Karpas-422 (cell line): ENCODE measurements at regions not wholly inside any gene's neighbourhood (a gene's known extent, or its start where the extent isn't known, plus 50 kb on each side); places are given as distances from the start of the nearest gene placed in this dataset.

Experiments
- DNase-seq: peaks from one replicate; pipeline ENCODE4 v3.0.0-alpha.2; 2015
- H2AFZ ChIP-seq: fragments of 200-600 bp; sonication (generic); 2 replicates; pipeline ENCODE4 v1.6.1; 2014; ENCODE audit warnings: antibody characterized with exemption, low read length, mixed read lengths
- H3K27ac ChIP-seq: fragments of 200-600 bp; sonication (generic); 2 replicates; pipeline ENCODE4 v1.5.1; 2014; ENCODE audit warnings: mild to moderate bottlenecking, low read length, moderate library complexity
- H3K27me3 ChIP-seq: fragments of 200-600 bp; sonication (generic); 2 replicates; pipeline ENCODE4 v1.6.1; 2014; ENCODE audit warnings: low read length, mixed read lengths
- H3K36me3 ChIP-seq: fragments of 200-600 bp; sonication (generic); 2 replicates; pipeline ENCODE4 v1.6.1; 2014; ENCODE audit warnings: low read length, mixed read lengths; ENCODE audit not compliant: insufficient read depth
- H3K4me1 ChIP-seq: fragments of 200-600 bp; sonication (generic); 2 replicates; pipeline ENCODE4 v1.6.1; 2014; ENCODE audit warnings: mild to moderate bottlenecking, low read length, mixed read lengths
- H3K4me2 ChIP-seq: fragments of 200-600 bp; sonication (generic); 2 replicates; pipeline ENCODE4 v1.6.1; 2014; ENCODE audit warnings: low read length, low read depth, mild to moderate bottlenecking; ENCODE audit not compliant: poor library complexity, severe bottlenecking
- H3K4me3 ChIP-seq: fragments of 200-600 bp; sonication (generic); 2 replicates; pipeline ENCODE4 v1.5.1; 2014; ENCODE audit warnings: mild to moderate bottlenecking, antibody characterized with exemption, low read length, mixed read lengths
- H3K79me2 ChIP-seq: fragments of 200-600 bp; sonication (generic); 2 replicates; pipeline ENCODE4 v1.6.1; 2014; ENCODE audit warnings: mild to moderate bottlenecking, low read length, mixed read lengths
- H3K9ac ChIP-seq: fragments of 200-600 bp; sonication (generic); 2 replicates; pipeline ENCODE4 v1.6.0; 2014; ENCODE audit warnings: low read length
- H3K9me2 ChIP-seq: fragments of 200-600 bp; sonication (generic), shearing (Covaris generic); replicated peaks from 2 replicates; pipeline ENCODE4 v1.6.0; 2014; ENCODE audit warnings: mild to moderate bottlenecking, low read length, moderate library complexity; ENCODE audit not compliant: insufficient read depth
- H3K9me3 ChIP-seq: fragments of 300-700, 200-600 bp; sonication (generic); 2 replicates; pipeline ENCODE4 v1.6.1; 2014; ENCODE audit warnings: low read length, mixed read lengths
- H4K20me1 ChIP-seq: fragments of 200-600 bp; sonication (generic); 2 replicates; pipeline ENCODE4 v1.6.1; 2014; ENCODE audit warnings: mild to moderate bottlenecking, antibody characterized with exemption, low read length, low read depth; ENCODE audit not compliant: insufficient read depth

DNA sequence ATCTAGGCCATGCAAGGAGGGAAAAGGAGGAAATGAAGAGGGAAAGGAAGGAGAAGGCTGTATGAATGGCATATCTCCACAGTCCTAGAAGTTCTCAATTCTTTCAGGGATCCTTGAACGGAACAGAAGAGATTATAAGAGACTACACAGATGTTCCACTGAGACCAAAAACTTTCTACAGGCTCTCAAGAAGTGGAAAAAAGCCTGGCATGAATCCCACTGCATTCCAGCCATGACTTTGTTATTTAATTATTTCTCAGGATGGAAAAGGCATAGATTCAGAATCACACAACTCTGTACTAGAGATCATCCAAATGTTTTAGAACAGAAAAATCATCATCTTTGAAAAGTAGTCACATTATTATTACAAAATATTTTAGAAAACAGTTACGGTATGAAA, 131.7 kb upstream of the CDH20 start:
- H3K4me3 ChIP-seq = no peak overlapping the region
- H3K27me3 ChIP-seq = no peaks in the 10 kb centered on the region
- H3K27ac ChIP-seq = no peak overlapping the region
- DNase-seq = no peak
- H3K9me2 ChIP-seq = no peaks in the 10 kb centered on the region
- no peaks in the 10 kb centered on the region for H4K20me1 ChIP-seq
- no peak overlapping the region for H2AFZ ChIP-seq
- no peaks in the 10 kb centered on the region for H3K79me2 ChIP-seq
- no peaks in the 10 kb centered on the region for H3K36me3 ChIP-seq
- no peaks in the 10 kb centered on the region for H3K4me1 ChIP-seq
- peaks cover 22% of the 10 kb centered on the region; the same call in 1 of the 2 replicates for H3K9me3 ChIP-seq
- no peak overlapping the region for H3K9ac ChIP-seq
- H3K4me2 ChIP-seq = no peak overlapping the region

DNA sequence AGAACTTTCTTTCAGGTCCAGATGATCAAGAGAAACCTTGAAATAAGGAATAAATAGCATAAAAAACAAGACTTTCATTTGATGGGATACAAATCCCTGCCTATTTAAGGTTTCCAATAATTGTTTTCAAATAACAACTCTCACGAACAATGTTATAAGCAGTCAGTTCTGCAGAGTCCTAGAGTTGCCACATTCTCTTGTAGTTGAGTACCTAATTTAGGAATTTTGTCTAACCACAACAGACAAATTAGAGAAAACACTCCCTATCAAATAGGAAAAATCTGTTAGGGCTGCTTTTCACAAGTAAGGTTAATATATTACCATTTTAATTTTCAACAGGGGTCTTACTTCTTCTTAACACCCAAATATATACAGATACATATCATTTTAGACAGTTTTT, 130.1 kb upstream of the CDH20 start:
- Histone ChIP-seq H3K9me3 (peaks cover 29% of the 10 kb centered on the region; the same call in 1 of the 2 replicates), H3K27me3 (no peaks in the 10 kb centered on the region), H3K9me2 (no peaks in the 10 kb centered on the region), H3K4me3 (no peak overlapping the region), H3K36me3 (no peaks in the 10 kb centered on the region), H3K4me1 (no peaks in the 10 kb centered on the region), H3K4me2 (no peak overlapping the region), H4K20me1 (no peaks in the 10 kb centered on the region), H3K9ac (no peak overlapping the region), H3K79me2 (no peaks in the 10 kb centered on the region), H3K27ac (no peak overlapping the region), H2AFZ (no peak overlapping the region)
- DNase-seq = no peak

DNA sequence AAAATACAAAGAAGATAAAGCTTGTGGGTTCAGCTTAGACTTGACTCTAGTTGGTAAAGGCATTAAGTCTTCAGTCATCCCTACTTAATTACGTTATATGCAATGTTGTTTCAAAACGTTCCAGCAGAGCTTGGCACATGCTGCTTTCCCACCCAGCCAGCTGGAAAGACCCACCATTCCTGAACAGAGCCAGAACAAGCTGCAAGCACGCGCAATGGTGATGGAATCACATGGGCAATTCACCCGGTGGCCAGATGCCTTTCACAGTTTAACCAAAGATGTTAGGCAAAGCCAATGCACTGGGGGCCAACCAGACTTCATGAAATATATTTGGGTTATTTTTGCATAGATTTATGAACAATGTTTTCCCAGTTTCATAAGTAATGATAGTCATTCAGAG, 123.4 kb upstream of the CDH20 start:
- H2AFZ ChIP-seq = no peak overlapping the region
- H3K27me3 ChIP-seq = no peaks in the 10 kb centered on the region
- no peak overlapping the region for H3K27ac ChIP-seq
- H3K9me3 ChIP-seq = peaks cover 26% of the 10 kb centered on the region
- H3K4me2 ChIP-seq = no peak overlapping the region
- no peaks in the 10 kb centered on the region for H4K20me1 ChIP-seq
- H3K79me2 ChIP-seq = no peaks in the 10 kb centered on the region
- H3K36me3 ChIP-seq = no peaks in the 10 kb centered on the region
- no peaks in the 10 kb centered on the region for H3K9me2 ChIP-seq
- H3K9ac ChIP-seq = no peak overlapping the region
- DNase-seq = no peak
- no peaks in the 10 kb centered on the region for H3K4me1 ChIP-seq
- H3K4me3 ChIP-seq = no peak overlapping the region

DNA sequence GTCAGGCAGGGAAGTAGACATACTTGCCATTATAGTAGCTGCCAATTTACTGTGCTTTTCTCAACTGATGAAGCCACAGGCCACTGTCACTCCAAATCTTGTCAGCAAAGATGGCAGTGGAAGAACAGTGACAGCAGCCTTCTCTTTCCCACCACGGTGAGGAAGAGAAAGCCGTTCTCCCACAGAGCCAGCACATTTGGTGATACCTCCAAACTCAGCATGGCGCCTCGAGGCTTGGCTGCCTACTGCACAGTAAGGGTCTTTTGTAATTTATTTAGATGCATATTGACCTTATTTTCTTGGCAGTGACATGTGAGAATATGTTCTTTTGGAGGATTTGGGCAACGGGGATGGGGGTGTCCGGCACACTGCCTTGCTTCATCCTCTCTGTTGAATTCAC, 117.2 kb upstream of the CDH20 start:
- Histone ChIP-seq H3K27me3 (no peaks in the 10 kb centered on the region), H3K27ac (no peak overlapping the region), H3K9ac (no peak overlapping the region), H3K4me1 (no peaks in the 10 kb centered on the region), H4K20me1 (no peaks in the 10 kb centered on the region), H3K9me3 (peaks cover 25% of the 10 kb centered on the region), H3K4me2 (no peak overlapping the region), H3K9me2 (no peaks in the 10 kb centered on the region), H3K4me3 (no peak overlapping the region), H3K79me2 (no peaks in the 10 kb centered on the region), H2AFZ (no peak overlapping the region), H3K36me3 (no peaks in the 10 kb centered on the region)
- DNase-seq = no peak

DNA sequence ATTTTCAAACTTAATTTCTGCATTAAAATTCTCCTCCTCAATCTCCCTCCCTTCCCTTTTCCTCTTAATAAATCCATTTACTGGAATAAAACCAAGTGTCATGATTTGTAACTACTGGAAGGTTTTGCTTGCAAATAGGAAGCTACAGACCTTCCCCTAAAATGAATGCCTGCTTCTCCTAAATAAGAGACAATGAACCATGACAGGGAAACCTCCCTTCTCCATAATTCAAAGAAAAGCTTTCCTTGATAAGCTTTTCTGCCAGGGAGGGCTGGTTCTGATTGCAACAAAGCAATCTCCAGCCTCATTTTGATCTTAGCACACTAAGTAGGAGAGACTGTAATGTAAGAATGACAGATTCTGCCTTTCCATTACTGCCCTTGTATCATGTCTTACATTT, 111.0 kb upstream of the CDH20 start:
- Histone ChIP-seq H3K4me2 (no peak overlapping the region), H3K27me3 (no peaks in the 10 kb centered on the region), H2AFZ (no peak overlapping the region), H3K79me2 (no peaks in the 10 kb centered on the region), H3K9me3 (peaks cover 32% of the 10 kb centered on the region), H4K20me1 (no peaks in the 10 kb centered on the region), H3K4me3 (no peak overlapping the region), H3K9me2 (no peaks in the 10 kb centered on the region), H3K36me3 (no peaks in the 10 kb centered on the region), H3K4me1 (no peaks in the 10 kb centered on the region), H3K9ac (no peak overlapping the region), H3K27ac (no peak overlapping the region)
- no peak for DNase-seq

DNA sequence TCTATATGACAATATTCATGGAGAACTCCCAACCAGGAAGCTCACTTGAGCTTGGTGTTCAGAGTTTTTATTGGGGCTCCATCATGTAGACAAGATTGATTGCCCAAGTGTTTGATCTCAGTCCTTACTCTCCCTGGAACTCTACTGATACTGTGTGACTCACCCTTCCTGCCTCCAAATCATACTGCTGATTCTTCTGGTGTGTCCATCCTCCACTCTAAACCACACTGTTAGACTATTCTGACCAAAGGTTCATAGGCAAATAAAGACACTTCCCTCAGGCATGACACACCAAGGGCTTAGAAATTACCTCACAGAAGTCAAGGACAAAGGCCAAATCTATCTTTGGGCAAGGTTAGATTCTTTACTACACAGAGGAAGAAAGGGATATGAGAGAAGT, 107.9 kb upstream of the CDH20 start:
- H3K4me2 ChIP-seq = no peak overlapping the region
- H2AFZ ChIP-seq = no peak overlapping the region
- no peak overlapping the region for H3K4me3 ChIP-seq
- peaks cover 28% of the 10 kb centered on the region for H3K9me3 ChIP-seq
- no peak for DNase-seq
- H3K9me2 ChIP-seq = peaks cover 4% of the 10 kb centered on the region; the same call in 1 of the 2 replicates
- no peaks in the 10 kb centered on the region for H3K27me3 ChIP-seq
- no peaks in the 10 kb centered on the region for H3K4me1 ChIP-seq
- no peak overlapping the region for H3K9ac ChIP-seq
- no peaks in the 10 kb centered on the region for H3K36me3 ChIP-seq
- H3K27ac ChIP-seq = no peak overlapping the region
- no peaks in the 10 kb centered on the region for H4K20me1 ChIP-seq
- H3K79me2 ChIP-seq = no peaks in the 10 kb centered on the region

DNA sequence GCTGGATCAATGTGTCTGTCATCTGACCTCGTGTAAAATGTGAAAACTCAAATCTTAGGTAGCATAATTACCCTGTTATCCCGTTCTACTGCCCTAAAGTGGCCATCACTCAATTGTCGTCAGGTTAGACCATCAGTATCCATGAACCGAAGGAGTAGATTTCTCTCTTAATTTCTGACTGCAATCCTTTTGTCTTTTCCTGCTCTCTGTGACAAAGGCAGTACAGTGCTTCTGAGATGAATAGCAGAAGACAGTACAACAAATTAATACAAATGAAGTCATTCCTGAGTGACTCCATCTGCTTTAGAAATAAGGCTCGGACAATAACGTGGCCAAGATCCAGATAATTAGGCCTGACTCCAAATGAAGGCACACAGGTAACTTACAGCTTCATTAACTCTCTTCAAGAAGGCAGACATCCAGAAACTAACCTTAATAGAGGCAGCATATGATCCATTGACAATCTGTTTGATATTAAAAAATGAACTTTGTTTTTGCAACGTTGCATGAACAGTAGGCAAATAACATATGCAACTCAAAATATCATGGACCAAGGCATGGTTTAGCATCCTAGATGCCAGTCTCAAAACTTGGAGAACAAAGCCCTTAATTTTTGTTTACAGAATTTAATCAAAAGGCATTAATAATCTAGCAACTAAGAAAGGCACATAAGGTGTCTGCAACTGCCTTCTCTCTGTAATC, 96.7 kb upstream of the CDH20 start:
- H3K4me1 ChIP-seq = no peaks in the 10 kb centered on the region
- no peak overlapping the region for H2AFZ ChIP-seq
- H3K36me3 ChIP-seq = no peaks in the 10 kb centered on the region
- no peak overlapping the region for H3K27ac ChIP-seq
- peaks cover 3% of the 10 kb centered on the region for H3K9me3 ChIP-seq
- no peaks in the 10 kb centered on the region for H4K20me1 ChIP-seq
- no peaks in the 10 kb centered on the region for H3K9me2 ChIP-seq
- no peaks in the 10 kb centered on the region for H3K79me2 ChIP-seq
- no peak overlapping the region for H3K4me3 ChIP-seq
- H3K27me3 ChIP-seq = no peaks in the 10 kb centered on the region
- H3K4me2 ChIP-seq = no peak overlapping the region
- no peak overlapping the region for H3K9ac ChIP-seq
- DNase-seq = no peak

DNA sequence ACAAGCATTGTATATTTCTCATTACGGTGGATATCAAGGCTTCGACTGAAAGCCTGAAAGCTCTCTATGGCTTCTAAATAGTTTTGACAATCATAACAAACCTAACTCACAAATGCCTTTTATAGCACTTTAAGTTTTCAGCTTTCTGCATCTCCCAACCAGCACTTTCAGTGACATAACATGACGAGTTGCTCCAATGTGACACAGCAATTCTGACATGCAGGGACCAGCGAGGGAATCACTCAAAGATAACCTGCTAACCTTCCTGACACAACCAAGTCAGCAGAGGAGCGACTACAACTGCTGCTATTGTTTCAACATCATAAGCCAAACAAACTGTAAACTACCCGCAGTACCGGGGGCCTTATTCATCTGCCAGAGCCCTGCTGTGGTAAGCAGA, 95.7 kb upstream of the CDH20 start:
- Histone ChIP-seq H4K20me1 (no peaks in the 10 kb centered on the region), H3K9me2 (no peaks in the 10 kb centered on the region), H2AFZ (no peak overlapping the region), H3K4me1 (no peaks in the 10 kb centered on the region), H3K27ac (no peak overlapping the region), H3K36me3 (no peaks in the 10 kb centered on the region), H3K4me2 (no peak overlapping the region), H3K27me3 (no peaks in the 10 kb centered on the region), H3K79me2 (no peaks in the 10 kb centered on the region), H3K4me3 (no peak overlapping the region), H3K9ac (no peak overlapping the region), H3K9me3 (peaks cover 3% of the 10 kb centered on the region; the same call in 1 of the 2 replicates)
- DNase-seq = no peak
